Glutamatergic neuron (in vitro differentiated cells): ENCODE measurements at regions not wholly inside any gene's neighbourhood (a gene's known extent, or its start where the extent isn't known, plus 50 kb on each side); places are given as distances from the start of the nearest gene placed in this dataset.

Experiments used
- DNase-seq: peaks from one replicate; pipeline ENCODE4 v3.0.0; 2022
- H3K27ac Mint-ChIP-seq: one replicate; pipeline ENCODE4 v1.8.0; 2020; ENCODE audit warnings: mild to moderate bottlenecking, mixed read lengths, inconsistent platforms; ENCODE audit not compliant: unreplicated experiment
- H3K27me3 Mint-ChIP-seq: one replicate; pipeline ENCODE4 v1.8.0; 2020; ENCODE audit warnings: mild to moderate bottlenecking, moderate library complexity, mixed read lengths, inconsistent platforms; ENCODE audit not compliant: unreplicated experiment
- H3K36me3 Mint-ChIP-seq: one replicate; pipeline ENCODE4 v1.8.0; 2020; ENCODE audit warnings: mild to moderate bottlenecking, mixed read lengths, inconsistent platforms; ENCODE audit not compliant: unreplicated experiment
- H3K4me1 Mint-ChIP-seq: one replicate; pipeline ENCODE4 v1.8.0; 2020; ENCODE audit warnings: mild to moderate bottlenecking, low read depth, mixed read lengths, inconsistent platforms; ENCODE audit not compliant: unreplicated experiment
- H3K4me3 Mint-ChIP-seq: one replicate; pipeline ENCODE4 v1.8.0; 2020; ENCODE audit warnings: mild to moderate bottlenecking, mixed read lengths, inconsistent platforms; ENCODE audit not compliant: unreplicated experiment
- H3K9me3 Mint-ChIP-seq: one replicate; pipeline ENCODE4 v1.8.0; 2020; ENCODE audit warnings: mild to moderate bottlenecking, moderate library complexity, mixed read lengths, inconsistent platforms; ENCODE audit not compliant: unreplicated experiment
- CTCF ChIP-seq: fragments of 200-600 bp; sonication (generic); IDR thresholded peaks from one replicate; pipeline ENCODE4 v1.5.0; 2021; ENCODE audit not compliant: partially characterized antibody, unreplicated experiment

- Mint-ChIP-seq H3K4me1 (no peaks in the 10 kb centered on the region), H3K9me3 (no peaks in the 10 kb centered on the region), H3K27me3 (peaks cover 5% of the 10 kb centered on the region), H3K27ac (no peak overlapping the region), H3K36me3 (no peaks in the 10 kb centered on the region), H3K4me3 (no peak overlapping the region)
- no peak for DNase-seq
- no peak for TF ChIP-seq CTCF
Measured at GRCh38 chr19:31118986-31119385, 230.2 kb downstream of the TSHZ3 start.

GRCh38 chr19:31118287-31118955, 230.8 kb downstream of the TSHZ3 start:
- H3K27me3 Mint-ChIP-seq: peaks cover 5% of the 10 kb centered on the region
- no peak for DNase-seq

GRCh38 chr19:31114585-31114984, 234.7 kb downstream of the TSHZ3 start:
- TF ChIP-seq CTCF: no peak
- Mint-ChIP-seq H3K9me3 (no peaks in the 10 kb centered on the region), H3K27me3 (no peaks in the 10 kb centered on the region)

More at GRCh38 chr19:31118287-31118955, 230.8 kb downstream of the TSHZ3 start:
- Mint-ChIP-seq H3K4me3 (no peak overlapping the region), H3K27ac (no peak overlapping the region), H3K9me3 (no peaks in the 10 kb centered on the region), H3K4me1 (no peaks in the 10 kb centered on the region), H3K36me3 (no peaks in the 10 kb centered on the region)
- TF ChIP-seq CTCF: no peak

GRCh38 chr19:31113293-31113692, 235.9 kb downstream of the TSHZ3 start:
- H3K27ac Mint-ChIP-seq: no peak overlapping the region

More at GRCh38 chr19:31114585-31114984, 234.7 kb downstream of the TSHZ3 start:
- Mint-ChIP-seq H3K4me3 (no peak overlapping the region), H3K27ac (no peak overlapping the region), H3K4me1 (no peaks in the 10 kb centered on the region), H3K36me3 (no peaks in the 10 kb centered on the region)
- no peak for DNase-seq

More at GRCh38 chr19:31113293-31113692, 235.9 kb downstream of the TSHZ3 start:
- Mint-ChIP-seq H3K36me3 (no peaks in the 10 kb centered on the region), H3K4me1 (no peaks in the 10 kb centered on the region), H3K27me3 (no peaks in the 10 kb centered on the region), H3K4me3 (no peak overlapping the region), H3K9me3 (no peaks in the 10 kb centered on the region)
- no peak for DNase-seq
- no peak for TF ChIP-seq CTCF
